ENCODE measurements at regions not wholly inside any gene's neighbourhood (a gene's known extent, or its start where the extent isn't known, plus 50 kb on each side); places are given as distances from the start of the nearest gene placed in this dataset.

GRCh38 chr6:122020588-122021264 is 378.7 kb upstream of the HSF2 start:
- DNase-seq = no peak

DNA sequence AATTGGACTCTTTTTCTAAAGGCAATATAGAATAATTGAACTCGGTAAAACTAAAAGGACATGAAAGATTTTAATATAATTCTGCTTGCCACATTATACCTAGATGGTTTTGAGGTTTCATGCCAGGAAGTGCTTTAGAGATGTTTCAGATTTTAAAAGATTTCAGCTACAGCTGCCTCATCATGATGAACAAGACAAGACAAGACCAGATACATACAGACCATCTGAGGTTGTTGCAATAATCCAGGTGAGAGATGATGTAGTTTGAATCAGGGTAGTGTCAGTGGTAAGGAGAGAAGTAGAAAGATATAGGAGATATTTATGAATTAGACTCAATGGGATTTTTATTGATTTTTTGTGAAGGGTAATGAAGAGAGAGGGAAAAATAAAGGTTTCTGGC is 374.3 kb upstream of the HSF2 start:
- DNase-seq = no peak

GRCh38 chr6:122026582-122027369 is 372.7 kb upstream of the HSF2 start:
- DNase-seq = no peak

DNA sequence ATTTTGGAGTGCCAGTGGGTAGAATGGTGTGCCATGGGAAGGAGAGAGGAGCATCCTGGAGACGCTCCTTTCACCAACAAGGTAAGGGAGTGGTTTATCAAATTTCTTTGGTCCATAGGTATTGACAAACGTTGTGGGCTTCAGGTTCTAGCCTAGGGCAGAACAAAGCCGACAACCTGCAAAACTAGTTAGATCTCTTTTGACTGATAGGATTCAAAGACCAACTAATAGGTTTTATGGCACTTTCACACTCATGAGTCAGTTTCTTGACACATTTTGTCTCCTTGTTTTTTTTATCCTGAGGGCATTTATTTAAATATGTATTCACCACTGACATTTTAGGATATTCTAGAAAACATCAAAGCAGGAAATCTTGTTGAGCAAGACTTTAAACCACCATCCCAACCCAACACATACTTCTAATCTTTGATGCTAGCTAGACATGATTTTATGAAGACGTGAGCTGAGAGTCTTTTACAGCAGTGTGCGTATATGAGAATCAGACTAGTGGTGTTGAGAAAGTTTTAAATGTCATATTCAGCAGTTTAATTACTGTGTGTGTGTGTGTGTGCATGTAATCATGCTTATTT is 370.4 kb upstream of the HSF2 start:
- peak; percentile 35 for DNase-seq

- peak; percentile 77 for DNase-seq
Measured at GRCh38 chr6:122033564-122034181, 365.8 kb upstream of the HSF2 start.

- DNase-seq = no peak
Measured at GRCh38 chr6:122035173-122035572, 364.3 kb upstream of the HSF2 start.

GRCh38 chr6:122040261-122040660 is 359.2 kb upstream of the HSF2 start:
- no peak for DNase-seq

GRCh38 chr6:122042380-122042779 is 357.1 kb upstream of the HSF2 start:
- no peak for DNase-seq

GRCh38 chr6:122042960-122043735 is 356.3 kb upstream of the HSF2 start:
- no peak for DNase-seq

- no peak for DNase-seq
Measured at GRCh38 chr6:122048570-122048969, 350.9 kb upstream of the HSF2 start.

- DNase-seq = peak; percentile 56
Measured at GRCh38 chr6:122049341-122049740, 350.1 kb upstream of the HSF2 start.

GRCh38 chr6:122050242-122050755 is 349.2 kb upstream of the HSF2 start:
- DNase-seq = peak; percentile 51

GRCh38 chr6:122052346-122052900 is 347.0 kb upstream of the HSF2 start:
- DNase-seq = no peak

GRCh38 chr6:122059918-122060317 is 339.5 kb upstream of the HSF2 start:
- DNase-seq = no peak

- no peak for DNase-seq
Measured at GRCh38 chr6:122061855-122062254, 337.6 kb upstream of the HSF2 start.

DNA sequence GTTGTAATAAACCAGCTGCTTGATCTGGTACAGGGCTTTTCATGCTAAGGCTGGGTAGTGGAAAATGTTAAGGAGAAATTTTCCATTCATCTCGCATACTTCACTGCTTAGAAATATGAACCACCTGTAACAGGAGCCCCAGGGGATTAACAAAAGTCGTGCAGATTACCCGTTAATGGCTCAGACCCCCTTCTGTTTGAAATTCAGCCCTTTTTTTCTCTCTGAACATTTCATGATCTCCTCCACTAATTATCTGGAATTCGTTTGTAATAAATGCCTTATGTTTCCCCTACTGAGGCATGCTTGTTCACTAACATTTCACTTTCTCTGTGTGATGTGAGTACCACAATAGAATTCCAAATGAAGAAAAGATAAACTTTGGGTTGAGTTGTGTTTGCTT is 336.4 kb upstream of the HSF2 start:
- peak; percentile 81 for DNase-seq

- DNase-seq = no peak
Measured at GRCh38 chr6:122063761-122064160, 335.7 kb upstream of the HSF2 start.

- DNase-seq = no peak
Measured at GRCh38 chr6:122066200-122066599, 333.3 kb upstream of the HSF2 start.

- peak; percentile 75 for DNase-seq
Measured at GRCh38 chr6:122068291-122068769, 331.1 kb upstream of the HSF2 start.

DNA sequence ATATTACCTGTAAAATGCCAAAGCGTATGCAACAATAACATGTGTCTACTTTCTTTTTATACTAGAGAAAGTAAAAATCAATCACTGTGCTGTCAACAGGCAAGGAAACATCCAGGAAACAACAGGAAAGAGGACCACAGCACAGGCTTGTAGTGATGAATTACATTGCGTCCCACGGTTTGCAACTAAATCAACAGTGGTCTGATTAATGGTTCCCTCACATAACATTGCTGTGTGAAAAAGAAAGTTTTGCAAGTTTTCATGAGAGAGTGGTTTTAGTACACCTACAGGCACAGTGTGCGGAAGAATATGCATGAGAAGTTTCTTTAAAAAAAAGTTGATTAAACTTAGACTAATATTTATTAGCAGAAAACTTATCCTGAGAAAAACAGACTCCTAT is 329.5 kb upstream of the HSF2 start:
- no peak for DNase-seq

DNA sequence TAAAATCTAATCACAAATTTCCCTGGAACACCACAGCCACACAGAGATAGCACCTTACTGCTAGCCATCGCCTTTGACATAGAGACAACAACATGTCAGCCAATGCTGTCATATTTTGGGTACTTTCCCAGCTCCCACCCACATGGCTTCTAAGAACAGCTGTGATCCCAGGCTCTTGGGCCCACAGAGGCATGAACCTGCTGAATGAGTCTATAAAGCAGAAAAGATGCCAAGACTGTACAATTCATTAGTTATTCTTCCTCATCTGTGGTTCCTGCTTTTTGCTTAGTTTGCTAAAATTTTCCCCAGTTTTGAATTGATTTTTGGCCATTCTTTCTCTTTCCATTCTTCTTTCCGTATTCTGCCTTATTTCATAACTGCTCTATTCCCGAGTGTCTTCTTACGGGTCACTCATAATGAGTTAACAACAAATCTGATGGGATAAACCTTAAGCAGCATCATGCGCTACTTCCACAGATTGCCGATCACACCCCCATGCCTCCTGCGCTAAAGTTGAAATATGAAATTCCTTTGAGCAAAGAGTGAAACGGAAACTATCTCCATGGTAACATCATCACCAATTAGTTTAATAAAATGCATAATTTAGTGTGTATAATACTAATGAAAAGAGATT is 327.3 kb upstream of the HSF2 start:
- DNase-seq = no peak

Measured in eye (tissue), 1 donor.